HEK293 (cell line): ENCODE measurements at regions not wholly inside any gene's neighbourhood (a gene's known extent, or its start where the extent isn't known, plus 50 kb on each side); places are given as distances from the start of the nearest gene placed in this dataset.
"Not testable (repeated sequence)": the region's sequence is repeated elsewhere in the genome, so short reads cannot be mapped to it uniquely, and the experiment has no call there.

Experiments
- CTCF ChIP-seq: fragments of 450-650 bp; formaldehyde crosslinking; IDR thresholded peaks from 2 replicates; pipeline ENCODE4 v1.5.1; 2016; ENCODE audit warnings: missing biosample characterization, missing genetic modification characterization
- FEZF1 ChIP-seq: fragments of 450-650 bp; formaldehyde crosslinking; IDR thresholded peaks from 2 replicates; pipeline ENCODE4 v1.5.1; 2016; ENCODE audit warnings: missing biosample characterization, missing genetic modification characterization
- HOXD13 ChIP-seq: sonication (generic); formaldehyde crosslinking; IDR thresholded peaks from 2 replicates; pipeline ENCODE4 v1.8.0; 2022; ENCODE audit warnings: missing genetic modification reagents, borderline replicate concordance
- ZNF121 ChIP-seq: fragments of 450-650 bp; formaldehyde crosslinking; IDR thresholded peaks from 2 replicates; pipeline ENCODE4 v1.5.1; 2016; ENCODE audit warnings: missing biosample characterization, missing genetic modification characterization
- ZNF174 ChIP-seq: fragments of 450-650 bp; formaldehyde crosslinking; IDR thresholded peaks from 2 replicates; pipeline ENCODE4 v1.5.0; 2017; ENCODE audit warnings: missing biosample characterization, mild to moderate bottlenecking, missing genetic modification characterization
- ZNF24 ChIP-seq: fragments of 450-650 bp; formaldehyde crosslinking; IDR thresholded peaks from 2 replicates; pipeline ENCODE4 v1.5.1; 2016; ENCODE audit warnings: missing biosample characterization, missing genetic modification characterization
- ZNF837 ChIP-seq: fragments of 450-650 bp; formaldehyde crosslinking; IDR thresholded peaks from 2 replicates; pipeline ENCODE4 v1.5.1; 2016; ENCODE audit warnings: missing biosample characterization, missing genetic modification characterization

GRCh38 chr9:138237099-138237498, 359.5 kb downstream of the CACNA1B start:
- not testable (repeated sequence) for TF ChIP-seq FEZF1 (tag by site-specific recombination); HOXD13 (CRISPR knock-in tag); ZNF24; ZNF121; CTCF (tag by site-specific recombination); ZNF837 (tag by site-specific recombination); ZNF174
